ENCODE measurements at regions not wholly inside any gene's neighbourhood (a gene's known extent, or its start where the extent isn't known, plus 50 kb on each side); places are given as distances from the start of the nearest gene placed in this dataset.

DNA sequence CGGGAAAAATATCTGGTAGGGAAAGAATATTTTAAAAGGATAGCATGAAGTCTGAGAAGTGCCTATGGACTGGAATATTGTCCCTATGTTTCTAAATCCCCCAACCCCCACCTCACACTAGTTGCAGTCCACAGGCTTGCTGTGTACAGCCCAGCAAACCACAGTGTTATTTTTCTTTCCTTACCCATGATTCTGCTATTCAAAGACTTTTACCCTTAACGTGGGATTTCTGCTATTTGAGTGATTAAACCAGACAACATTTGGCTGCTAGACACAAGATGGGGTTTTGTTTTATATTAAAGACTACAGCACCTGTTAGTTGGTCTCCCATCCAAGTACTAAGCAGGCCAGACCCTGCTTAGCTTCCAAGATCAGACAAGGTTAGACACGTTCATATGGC is 120.5 kb upstream of the MYO3A start:
- TF ChIP-seq, protein P1, sequence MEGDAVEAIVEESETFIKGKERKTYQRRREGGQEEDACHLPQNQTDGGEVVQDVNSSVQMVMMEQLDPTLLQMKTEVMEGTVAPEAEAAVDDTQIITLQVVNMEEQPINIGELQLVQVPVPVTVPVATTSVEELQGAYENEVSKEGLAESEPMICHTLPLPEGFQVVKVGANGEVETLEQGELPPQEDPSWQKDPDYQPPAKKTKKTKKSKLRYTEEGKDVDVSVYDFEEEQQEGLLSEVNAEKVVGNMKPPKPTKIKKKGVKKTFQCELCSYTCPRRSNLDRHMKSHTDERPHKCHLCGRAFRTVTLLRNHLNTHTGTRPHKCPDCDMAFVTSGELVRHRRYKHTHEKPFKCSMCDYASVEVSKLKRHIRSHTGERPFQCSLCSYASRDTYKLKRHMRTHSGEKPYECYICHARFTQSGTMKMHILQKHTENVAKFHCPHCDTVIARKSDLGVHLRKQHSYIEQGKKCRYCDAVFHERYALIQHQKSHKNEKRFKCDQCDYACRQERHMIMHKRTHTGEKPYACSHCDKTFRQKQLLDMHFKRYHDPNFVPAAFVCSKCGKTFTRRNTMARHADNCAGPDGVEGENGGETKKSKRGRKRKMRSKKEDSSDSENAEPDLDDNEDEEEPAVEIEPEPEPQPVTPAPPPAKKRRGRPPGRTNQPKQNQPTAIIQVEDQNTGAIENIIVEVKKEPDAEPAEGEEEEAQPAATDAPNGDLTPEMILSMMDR (conservative IDR thresholded peaks at IDR 0.05; ENCODE audit: low read length) = no peak
- no peak for TF ChIP-seq EZH2phosphoT487 (IDR thresholded peaks at IDR 0.05; ENCODE audit: borderline replicate concordance, low read depth, low read length)

Measured in OCI-LY7 (cell line).